ENCODE measurements at regions not wholly inside any gene's neighbourhood (a gene's known extent, or its start where the extent isn't known, plus 50 kb on each side); places are given as distances from the start of the nearest gene placed in this dataset.

- TF ChIP-seq SUZ12 (IDR thresholded peaks at IDR 0.05; ENCODE audit: extremely low read depth, insufficient read depth, insufficient read length): no peak
- no peak for TF ChIP-seq ZNF274 (IDR thresholded peaks at IDR 0.05; ENCODE audit: low read depth, low read length)
Measured at GRCh38 chr9:30127371-30127770, 2257.1 kb upstream of the ACO1 start.

Data from NT2/D1 (cell line).